Stimulated activated CD4-positive, alpha-beta T cell treated with anti-CD3 and anti-CD28 coated beads, Interleukin-4, amount 100 ng/mL, for 24 hours (primary cell): ENCODE measurements at regions not wholly inside any gene's neighbourhood (a gene's known extent, or its start where the extent isn't known, plus 50 kb on each side); places are given as distances from the start of the nearest gene placed in this dataset.
A peak's percentile ranks its signal among the peaks of the same experiment; 100 is the strongest.

Experiments
- DNase-seq: peaks from one replicate; pipeline ENCODE4 v3.0.0-alpha.2; 2020

- DNase-seq, result no peak
Observed at GRCh38 chr11:76298255-76298654, 82.7 kb downstream of the THAP12 start.

GRCh38 chr11:76296731-76297542 lies 84.0 kb downstream of the THAP12 start:
- no peak for DNase-seq

GRCh38 chr11:76293189-76293631 lies 86.9 kb upstream of the WNT11 start:
- DNase-seq, result peak; percentile 19

- DNase-seq, result no peak
Observed at GRCh38 chr11:76292583-76293188, 86.4 kb upstream of the WNT11 start.

- DNase-seq, result no peak
Observed at GRCh38 chr11:76291576-76292526, 85.5 kb upstream of the WNT11 start.

GRCh38 chr11:76288166-76288980 lies 82.1 kb upstream of the WNT11 start:
- DNase-seq, result peak; percentile 18

- no peak for DNase-seq
Observed at GRCh38 chr11:76287227-76287626, 80.9 kb upstream of the WNT11 start.

GRCh38 chr11:76285397-76286104 lies 79.2 kb upstream of the WNT11 start:
- no peak for DNase-seq

GRCh38 chr11:76284161-76284560 lies 77.9 kb upstream of the WNT11 start:
- no peak for DNase-seq

GRCh38 chr11:76282811-76283595 lies 76.7 kb upstream of the WNT11 start:
- DNase-seq, result no peak

- no peak for DNase-seq
Observed at GRCh38 chr11:76282172-76282571, 75.9 kb upstream of the WNT11 start.

GRCh38 chr11:76281558-76281906 lies 75.2 kb upstream of the WNT11 start:
- no peak for DNase-seq

- DNase-seq, result no peak
Observed at GRCh38 chr11:76280882-76281557, 74.7 kb upstream of the WNT11 start.

GRCh38 chr11:76280151-76280881 lies 74.0 kb upstream of the WNT11 start:
- DNase-seq, result no peak

- DNase-seq, result no peak
Observed at GRCh38 chr11:76279646-76280045, 73.3 kb upstream of the WNT11 start.

- DNase-seq, result no peak
Observed at GRCh38 chr11:76279038-76279437, 72.7 kb upstream of the WNT11 start.

- DNase-seq, result no peak
Observed at GRCh38 chr11:76278526-76278925, 72.2 kb upstream of the WNT11 start.

GRCh38 chr11:76277298-76278175 lies 71.2 kb upstream of the WNT11 start:
- no peak for DNase-seq

GRCh38 chr11:76276781-76277155 lies 70.5 kb upstream of the WNT11 start:
- no peak for DNase-seq
